ENCODE measurements at regions not wholly inside any gene's neighbourhood (a gene's known extent, or its start where the extent isn't known, plus 50 kb on each side); places are given as distances from the start of the nearest gene placed in this dataset.

- no peaks in the 10 kb centered on the region for H3K4me1 ChIP-seq
- no peak for ATAC-seq
- no peaks in the 10 kb centered on the region for H3K27me3 ChIP-seq
- intact Hi-C loops (cut with DNase I; ENCODE audit: low total_unique reads) (no loop called here), in situ Hi-C loops (cut with MboI; ENCODE audit: low sequenced_read_pairs in 4 of 4) (no loop called here)
- H3K36me3 ChIP-seq = no peaks in the 10 kb centered on the region
- DNase-seq = no peak
- no peak overlapping the region for H3K4me3 ChIP-seq
- H3K9me3 ChIP-seq = no peaks in the 10 kb centered on the region
- no peak overlapping the region for H3K27ac ChIP-seq
- TF ChIP-seq POLR2A (IDR thresholded peaks at IDR 0.05) = no peak
- TF ChIP-seq CTCF (IDR thresholded peaks at IDR 0.05 in 4 of 5, conservative IDR thresholded peaks at IDR 0.05 in 1 of 5) = no peak
These were observed 56.2 kb upstream of the IGFBP3 start for GRCh38 chr7:45977256-45977780.

GRCh38 chr7:45976485-45976856 lies 55.4 kb upstream of the IGFBP3 start:
- DNase-seq = no peak
- H3K4me3 ChIP-seq = no peak overlapping the region
- intact Hi-C loops (cut with DNase I; ENCODE audit: low total_unique reads) = no loop called here
- no peaks in the 10 kb centered on the region for H3K4me1 ChIP-seq
- no peaks in the 10 kb centered on the region for H3K27me3 ChIP-seq
- TF ChIP-seq POLR2A (IDR thresholded peaks at IDR 0.05) (no peak), CTCF (IDR thresholded peaks at IDR 0.05 in 4 of 5, conservative IDR thresholded peaks at IDR 0.05 in 1 of 5) (no peak)
- in situ Hi-C loops (cut with MboI; ENCODE audit: low sequenced_read_pairs in 4 of 4) = no loop called here
- ATAC-seq = no peak
- H3K27ac ChIP-seq = no peak overlapping the region
- no peaks in the 10 kb centered on the region for H3K36me3 ChIP-seq
- H3K9me3 ChIP-seq = no peaks in the 10 kb centered on the region

- DNase-seq (no peak), ATAC-seq (no peak)
- Histone ChIP-seq H3K36me3 (no peaks in the 10 kb centered on the region), H3K9me3 (no peaks in the 10 kb centered on the region), H3K4me3 (no peak overlapping the region), H3K27ac (no peak overlapping the region), H3K27me3 (no peaks in the 10 kb centered on the region), H3K4me1 (no peaks in the 10 kb centered on the region)
- TF ChIP-seq POLR2A (IDR thresholded peaks at IDR 0.05) = no peak
- TF ChIP-seq CTCF (IDR thresholded peaks at IDR 0.05 in 4 of 5, conservative IDR thresholded peaks at IDR 0.05 in 1 of 5) = no peak
- intact Hi-C loops (cut with DNase I; ENCODE audit: low total_unique reads) (no loop called here), in situ Hi-C loops (cut with MboI; ENCODE audit: low sequenced_read_pairs in 4 of 4) (no loop called here)
These were observed 54.9 kb upstream of the IGFBP3 start for GRCh38 chr7:45975847-45976484.

- H3K36me3 ChIP-seq = no peaks in the 10 kb centered on the region
- H3K4me3 ChIP-seq = no peak overlapping the region
- ATAC-seq (no peak), DNase-seq (no peak)
- in situ Hi-C loops (cut with MboI; ENCODE audit: low sequenced_read_pairs in 4 of 4) = no loop called here
- H3K4me1 ChIP-seq = no peaks in the 10 kb centered on the region
- H3K27ac ChIP-seq = no peak overlapping the region
- TF ChIP-seq POLR2A (IDR thresholded peaks at IDR 0.05) (no peak), CTCF (IDR thresholded peaks at IDR 0.05 in 4 of 5, conservative IDR thresholded peaks at IDR 0.05 in 1 of 5) (no peak)
- H3K27me3 ChIP-seq = no peaks in the 10 kb centered on the region
- intact Hi-C loops (cut with DNase I; ENCODE audit: low total_unique reads) = no loop called here
- H3K9me3 ChIP-seq = no peaks in the 10 kb centered on the region
These were observed 54.3 kb upstream of the IGFBP3 start for GRCh38 chr7:45975367-45975766.
